GM23338 (cell line): ENCODE measurements at regions not wholly inside any gene's neighbourhood (a gene's known extent, or its start where the extent isn't known, plus 50 kb on each side); places are given as distances from the start of the nearest gene placed in this dataset.

ENCODE experiments used
- ATAC-seq: fragments of 200-7000 bp; cut with Tn5 transposase; 3 replicates; pipeline ENCODE4 v1.9.1; 2020
- DNase-seq: peaks from one replicate; pipeline ENCODE4 v3.0.0-alpha.2; 2015; ENCODE audit warnings: low spot score
- H2AFZ ChIP-seq: fragments of 200-600 bp; sonication (generic); 2 replicates; pipeline ENCODE4 v1.8.0; 2016; ENCODE audit warnings: antibody characterized with exemption, mild to moderate bottlenecking, moderate library complexity
- H3F3A ChIP-seq: fragments of 200-600 bp; sonication (generic); replicated peaks from 2 replicates; pipeline ENCODE4 v1.8.0; 2017; ENCODE audit warnings: antibody characterized with exemption, mixed run types, low read depth
- H3K27ac ChIP-seq: fragments of 200-600 bp; sonication (generic); 2 replicates; pipeline ENCODE4 v1.6.1; 2016; ENCODE audit warnings: low read depth
- H3K27me3 ChIP-seq: fragments of 200-600 bp; sonication (generic); 2 replicates; pipeline ENCODE4 v1.8.0; 2016; ENCODE audit warnings: mild to moderate bottlenecking, mixed run types, moderate library complexity; ENCODE audit not compliant: insufficient read depth
- H3K36me3 ChIP-seq: fragments of 200-600 bp; sonication (generic); 2 replicates; pipeline ENCODE4 v1.8.0; 2016; ENCODE audit warnings: mild to moderate bottlenecking; ENCODE audit not compliant: insufficient read depth
- H3K4me1 ChIP-seq: fragments of 200-600 bp; sonication (generic); 2 replicates; pipeline ENCODE4 v1.8.0; 2016; ENCODE audit warnings: mild to moderate bottlenecking, moderate library complexity; ENCODE audit not compliant: insufficient read depth
- H3K4me2 ChIP-seq: fragments of 200-600 bp; sonication (generic); 2 replicates; pipeline ENCODE4 v1.7.1; 2017; ENCODE audit warnings: mixed run types
- H3K4me3 ChIP-seq: fragments of 200-600 bp; sonication (generic); 2 replicates; pipeline ENCODE4 v1.6.1; 2016; ENCODE audit warnings: mixed run types
- H3K79me2 ChIP-seq: fragments of 200-600 bp; sonication (generic); replicated peaks from 2 replicates; pipeline ENCODE4 v1.8.0; 2017; ENCODE audit warnings: mild to moderate bottlenecking; ENCODE audit not compliant: insufficient read depth
- H3K9me2 ChIP-seq: fragments of 200-600 bp; sonication (generic); 2 replicates; pipeline ENCODE4 v1.8.0; 2017; ENCODE audit not compliant: insufficient read depth
- H4K20me1 ChIP-seq: fragments of 200-600 bp; sonication (generic); replicated peaks from 2 replicates; pipeline ENCODE4 v1.8.0; 2017; ENCODE audit warnings: mild to moderate bottlenecking; ENCODE audit not compliant: insufficient read depth
- H3K27ac Mint-ChIP-seq: 2 replicates; pipeline ENCODE4 v1.8.0; 2020; ENCODE audit warnings: inconsistent platforms, mild to moderate bottlenecking, moderate library complexity, mixed read lengths
- H3K27me3 Mint-ChIP-seq: 3 replicates; pipeline ENCODE4 v1.8.0; 2022; ENCODE audit warnings: low read depth, mild to moderate bottlenecking, moderate library complexity, mixed read lengths, inconsistent platforms; ENCODE audit not compliant: insufficient read depth, poor library complexity
- H3K36me3 Mint-ChIP-seq: 3 replicates; pipeline ENCODE4 v1.8.0; 2021; ENCODE audit warnings: low read depth, mild to moderate bottlenecking, inconsistent platforms, moderate library complexity, mixed read lengths
- H3K4me1 Mint-ChIP-seq: 3 replicates; pipeline ENCODE4 v1.8.0; 2020; ENCODE audit warnings: mild to moderate bottlenecking, inconsistent platforms, mixed read lengths
- H3K4me3 Mint-ChIP-seq: 3 replicates; pipeline ENCODE4 v1.8.0; 2021; ENCODE audit warnings: moderate library complexity, mild to moderate bottlenecking, inconsistent platforms, mixed read lengths
- H3K9me3 Mint-ChIP-seq: 3 replicates; pipeline ENCODE4 v1.8.0; 2020; ENCODE audit warnings: moderate library complexity, mild to moderate bottlenecking, inconsistent platforms, mixed read lengths
- JUNB ChIP-seq: IDR thresholded peaks from one replicate; pipeline ENCODE4 v1.6.1; 2016; ENCODE audit warnings: antibody characterized with exemption; ENCODE audit not compliant: unreplicated experiment
- NANOG ChIP-seq: IDR thresholded peaks from 2 replicates; pipeline ENCODE4 v1.6.1; 2016; ENCODE audit warnings: antibody characterized with exemption, borderline replicate concordance
- POLR2AphosphoS5 ChIP-seq: IDR thresholded peaks from 2 replicates; pipeline ENCODE4 v1.6.1; 2016; ENCODE audit warnings: antibody characterized with exemption, low read depth
- REST ChIP-seq: IDR thresholded peaks from one replicate; pipeline ENCODE4 v1.6.1; 2018; ENCODE audit warnings: antibody characterized with exemption; ENCODE audit not compliant: unreplicated experiment

DNA sequence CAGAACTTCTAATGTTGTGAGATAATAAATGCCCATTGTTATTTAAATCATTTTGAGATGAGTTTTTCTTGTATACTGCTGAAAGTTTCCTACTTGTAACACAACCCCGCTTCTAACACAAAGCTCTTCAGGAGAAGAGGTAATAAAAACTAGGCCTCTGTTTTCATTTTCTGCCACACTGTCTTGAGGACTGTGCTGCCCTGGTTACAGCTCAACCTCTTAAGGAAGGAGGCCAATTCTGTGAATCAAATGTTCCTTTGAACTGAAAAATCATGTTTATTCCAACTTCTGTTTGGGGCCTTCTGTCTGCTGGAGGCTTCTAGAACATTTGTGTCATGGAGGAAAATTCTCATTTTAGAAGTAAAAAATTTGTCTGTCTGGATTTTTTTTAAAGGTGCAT lies 100.3 kb downstream of the LRIG3 start:
- no peaks in the 10 kb centered on the region for H3K4me1 ChIP-seq
- no peak overlapping the region for H3K4me2 ChIP-seq
- no peaks in the 10 kb centered on the region for H3K79me2 ChIP-seq
- H2AFZ ChIP-seq: peak overlapping the region; percentile 66; the same call in 1 of the 2 replicates
- no peaks in the 10 kb centered on the region for H3F3A ChIP-seq
- Mint-ChIP-seq H3K9me3 (no peaks in the 10 kb centered on the region), H3K36me3 (no peaks in the 10 kb centered on the region), H3K27me3 (no peaks in the 10 kb centered on the region), H3K4me1 (no peaks in the 10 kb centered on the region), H3K27ac (no peak overlapping the region), H3K4me3 (no peak overlapping the region)
- no peak for TF ChIP-seq NANOG
- TF ChIP-seq POLR2AphosphoS5: no peak
- no peak for TF ChIP-seq JUNB
- no peak for TF ChIP-seq REST
- H3K27ac ChIP-seq: no peak overlapping the region
- DNase-seq (no peak), ATAC-seq (no peak; the same call in 2 of the 3 replicates)
- H3K36me3 ChIP-seq: no peaks in the 10 kb centered on the region
- no peaks in the 10 kb centered on the region for H4K20me1 ChIP-seq
- no peaks in the 10 kb centered on the region for H3K27me3 ChIP-seq
- 0 out of 2 replicates have a peak, but pooled peaks cover 2% of the 10 kb centered on the region for H3K9me2 ChIP-seq
- no peak overlapping the region for H3K4me3 ChIP-seq
